Glutamatergic neuron (in vitro differentiated cells): ENCODE measurements at regions not wholly inside any gene's neighbourhood (a gene's known extent, or its start where the extent isn't known, plus 50 kb on each side); places are given as distances from the start of the nearest gene placed in this dataset.

Experiments used
- DNase-seq: peaks from one replicate; pipeline ENCODE4 v3.0.0; 2022
- H3K27ac Mint-ChIP-seq: one replicate; pipeline ENCODE4 v1.8.0; 2020; ENCODE audit warnings: mild to moderate bottlenecking, mixed read lengths, inconsistent platforms; ENCODE audit not compliant: unreplicated experiment
- H3K27me3 Mint-ChIP-seq: one replicate; pipeline ENCODE4 v1.8.0; 2020; ENCODE audit warnings: mild to moderate bottlenecking, moderate library complexity, mixed read lengths, inconsistent platforms; ENCODE audit not compliant: unreplicated experiment
- H3K36me3 Mint-ChIP-seq: one replicate; pipeline ENCODE4 v1.8.0; 2020; ENCODE audit warnings: mild to moderate bottlenecking, mixed read lengths, inconsistent platforms; ENCODE audit not compliant: unreplicated experiment
- H3K4me1 Mint-ChIP-seq: one replicate; pipeline ENCODE4 v1.8.0; 2020; ENCODE audit warnings: mild to moderate bottlenecking, low read depth, mixed read lengths, inconsistent platforms; ENCODE audit not compliant: unreplicated experiment
- H3K4me3 Mint-ChIP-seq: one replicate; pipeline ENCODE4 v1.8.0; 2020; ENCODE audit warnings: mild to moderate bottlenecking, mixed read lengths, inconsistent platforms; ENCODE audit not compliant: unreplicated experiment
- H3K9me3 Mint-ChIP-seq: one replicate; pipeline ENCODE4 v1.8.0; 2020; ENCODE audit warnings: mild to moderate bottlenecking, moderate library complexity, mixed read lengths, inconsistent platforms; ENCODE audit not compliant: unreplicated experiment
- TF ChIP-seq, protein P1 (sequence below): fragments of 200-600 bp; sonication (generic); IDR thresholded peaks from one replicate; pipeline ENCODE4 v1.5.0; 2021; ENCODE audit not compliant: partially characterized antibody, unreplicated experiment

DNA sequence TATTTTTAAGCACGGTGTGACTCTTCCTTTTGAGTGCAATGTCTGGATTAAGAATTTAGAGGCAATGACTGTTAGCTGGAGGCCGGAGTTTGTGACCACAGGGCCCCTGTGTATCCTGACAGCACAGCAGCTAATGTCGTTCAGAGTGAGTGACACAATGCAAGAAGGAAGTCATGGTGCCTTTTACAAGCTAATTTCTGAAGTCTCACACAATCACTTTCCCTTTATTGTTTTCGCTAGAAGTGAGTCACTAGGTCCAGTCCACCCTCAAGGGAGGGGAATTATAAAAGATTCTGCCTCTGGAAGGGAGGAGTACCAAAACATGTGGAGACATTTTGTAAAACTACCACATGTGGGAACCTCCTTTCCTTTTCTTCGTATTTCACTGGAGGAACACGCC lies 185.5 kb upstream of the FGF10 start:
- no peaks in the 10 kb centered on the region for H3K36me3 Mint-ChIP-seq
- no peaks in the 10 kb centered on the region for H3K9me3 Mint-ChIP-seq
- H3K27me3 Mint-ChIP-seq = no peaks in the 10 kb centered on the region
- no peak for DNase-seq
- TF ChIP-seq, protein P1, sequence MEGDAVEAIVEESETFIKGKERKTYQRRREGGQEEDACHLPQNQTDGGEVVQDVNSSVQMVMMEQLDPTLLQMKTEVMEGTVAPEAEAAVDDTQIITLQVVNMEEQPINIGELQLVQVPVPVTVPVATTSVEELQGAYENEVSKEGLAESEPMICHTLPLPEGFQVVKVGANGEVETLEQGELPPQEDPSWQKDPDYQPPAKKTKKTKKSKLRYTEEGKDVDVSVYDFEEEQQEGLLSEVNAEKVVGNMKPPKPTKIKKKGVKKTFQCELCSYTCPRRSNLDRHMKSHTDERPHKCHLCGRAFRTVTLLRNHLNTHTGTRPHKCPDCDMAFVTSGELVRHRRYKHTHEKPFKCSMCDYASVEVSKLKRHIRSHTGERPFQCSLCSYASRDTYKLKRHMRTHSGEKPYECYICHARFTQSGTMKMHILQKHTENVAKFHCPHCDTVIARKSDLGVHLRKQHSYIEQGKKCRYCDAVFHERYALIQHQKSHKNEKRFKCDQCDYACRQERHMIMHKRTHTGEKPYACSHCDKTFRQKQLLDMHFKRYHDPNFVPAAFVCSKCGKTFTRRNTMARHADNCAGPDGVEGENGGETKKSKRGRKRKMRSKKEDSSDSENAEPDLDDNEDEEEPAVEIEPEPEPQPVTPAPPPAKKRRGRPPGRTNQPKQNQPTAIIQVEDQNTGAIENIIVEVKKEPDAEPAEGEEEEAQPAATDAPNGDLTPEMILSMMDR = no peak
- H3K27ac Mint-ChIP-seq = no peak overlapping the region
- H3K4me3 Mint-ChIP-seq = no peak overlapping the region
- no peaks in the 10 kb centered on the region for H3K4me1 Mint-ChIP-seq

DNA sequence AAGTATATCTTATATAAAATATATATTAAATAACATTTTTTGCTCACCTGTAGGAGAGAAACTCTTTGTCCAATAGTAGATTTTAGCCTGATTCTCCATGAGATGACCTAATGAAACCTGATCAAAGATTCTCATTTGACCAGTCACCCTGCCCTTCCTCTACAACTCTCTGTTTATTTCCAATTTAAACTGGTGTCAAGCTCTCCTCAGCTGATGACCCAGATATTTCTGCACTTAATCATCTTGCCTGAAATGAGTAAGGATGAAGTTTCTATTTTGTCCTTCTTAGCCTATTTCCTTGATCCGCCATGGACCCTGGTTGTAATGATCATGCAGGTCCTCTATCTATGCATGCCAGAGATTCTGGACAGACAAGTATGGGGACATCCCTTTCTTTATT lies 179.3 kb upstream of the FGF10 start:
- TF ChIP-seq, protein P1 = no peak
- H3K4me3 Mint-ChIP-seq = no peak overlapping the region
- no peaks in the 10 kb centered on the region for H3K27me3 Mint-ChIP-seq
- no peak overlapping the region for H3K27ac Mint-ChIP-seq
- H3K4me1 Mint-ChIP-seq = no peaks in the 10 kb centered on the region
- no peak for DNase-seq
- H3K9me3 Mint-ChIP-seq = no peaks in the 10 kb centered on the region
- no peaks in the 10 kb centered on the region for H3K36me3 Mint-ChIP-seq

DNA sequence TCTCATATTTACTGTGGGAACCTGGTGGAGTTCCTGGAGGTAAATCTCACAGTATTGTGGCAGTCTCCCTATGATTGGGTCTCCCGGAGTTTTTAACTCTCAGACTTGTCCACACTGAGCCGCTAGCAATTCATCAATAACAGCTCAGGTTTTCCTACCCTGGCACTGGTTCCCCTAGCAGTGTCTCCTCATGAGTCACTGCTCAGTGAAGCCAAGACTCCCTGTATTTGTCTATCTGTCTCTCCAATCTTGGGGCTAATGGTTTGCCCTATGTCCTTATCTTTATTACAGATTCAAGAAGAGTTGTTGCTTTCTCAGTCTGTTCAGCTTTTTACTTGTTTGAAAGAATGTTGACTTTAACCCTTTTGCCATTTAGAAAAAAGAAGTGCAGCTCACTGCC lies 176.7 kb upstream of the FGF10 start:
- Mint-ChIP-seq H3K27me3 (no peaks in the 10 kb centered on the region), H3K4me3 (no peak overlapping the region), H3K9me3 (no peaks in the 10 kb centered on the region), H3K36me3 (no peaks in the 10 kb centered on the region), H3K27ac (no peak overlapping the region), H3K4me1 (no peaks in the 10 kb centered on the region)
- no peak for DNase-seq
- TF ChIP-seq, protein P1 = no peak

DNA sequence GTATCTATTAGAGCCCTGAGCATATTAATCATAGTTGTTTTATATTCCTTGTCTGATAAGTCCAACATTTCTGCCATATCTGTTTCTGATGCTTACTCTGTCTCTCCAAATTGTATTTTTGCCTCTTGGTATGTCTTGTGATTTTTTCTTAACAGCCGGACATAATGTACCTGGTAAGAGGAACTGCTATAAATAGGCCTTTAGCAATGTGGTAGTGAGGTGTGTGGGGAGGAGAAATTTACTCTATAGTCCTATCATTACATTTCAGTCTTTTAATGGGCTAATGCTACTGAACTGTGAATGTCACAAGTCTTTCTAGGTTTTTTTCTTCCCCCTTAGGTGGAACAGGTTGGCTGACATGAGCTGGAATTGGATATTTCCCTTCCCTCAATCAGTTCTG lies 176.1 kb upstream of the FGF10 start:
- Mint-ChIP-seq H3K27me3 (no peaks in the 10 kb centered on the region), H3K4me1 (no peaks in the 10 kb centered on the region), H3K4me3 (no peak overlapping the region), H3K27ac (no peak overlapping the region), H3K9me3 (no peaks in the 10 kb centered on the region), H3K36me3 (no peaks in the 10 kb centered on the region)
- TF ChIP-seq, protein P1 = no peak
- no peak for DNase-seq

DNA sequence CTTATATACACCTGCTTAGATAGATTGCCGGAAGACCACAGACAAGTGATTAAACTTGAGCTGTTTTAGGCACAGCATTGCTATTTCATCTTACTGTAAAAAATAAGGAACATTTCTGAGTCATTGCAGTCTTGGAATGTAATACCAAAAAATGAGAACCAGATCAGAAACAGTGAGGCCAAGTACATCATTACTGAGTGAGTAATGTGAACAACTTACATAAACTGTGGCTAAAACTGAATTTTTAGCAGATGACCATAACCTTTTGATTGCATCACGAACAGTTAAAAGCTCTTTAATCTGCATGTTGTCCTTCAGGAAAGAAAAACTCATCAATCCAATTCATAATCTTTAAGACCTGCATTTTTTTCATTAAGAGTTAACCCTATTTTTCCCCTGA lies 157.1 kb upstream of the FGF10 start:
- TF ChIP-seq, protein P1 = no peak
- Mint-ChIP-seq H3K9me3 (no peaks in the 10 kb centered on the region), H3K4me1 (no peaks in the 10 kb centered on the region), H3K27ac (no peak overlapping the region), H3K27me3 (no peaks in the 10 kb centered on the region), H3K36me3 (no peaks in the 10 kb centered on the region), H3K4me3 (no peak overlapping the region)
- no peak for DNase-seq
